D721Med (cell line): ENCODE measurements at regions not wholly inside any gene's neighbourhood (a gene's known extent, or its start where the extent isn't known, plus 50 kb on each side); places are given as distances from the start of the nearest gene placed in this dataset.

Source experiments
- DNase-seq: peaks from one replicate; pipeline ENCODE4 v3.0.0; 2011; ENCODE audit warnings: low spot score; ENCODE audit not compliant: insufficient read length
- FAIRE-seq: peaks from 2 replicates; lab custom pipeline; 2011; peaks lifted over from hg19 to GRCh38; lab: Jason Lieb, UNC
- TF ChIP-seq, protein P1 (sequence below): IDR thresholded peaks from 2 replicates; pipeline ENCODE4 v1.5.1; 2012; ENCODE audit warnings: mild to moderate bottlenecking, control low read depth; ENCODE audit not compliant: insufficient read depth; ENCODE audit errors: missing control alignments

DNA sequence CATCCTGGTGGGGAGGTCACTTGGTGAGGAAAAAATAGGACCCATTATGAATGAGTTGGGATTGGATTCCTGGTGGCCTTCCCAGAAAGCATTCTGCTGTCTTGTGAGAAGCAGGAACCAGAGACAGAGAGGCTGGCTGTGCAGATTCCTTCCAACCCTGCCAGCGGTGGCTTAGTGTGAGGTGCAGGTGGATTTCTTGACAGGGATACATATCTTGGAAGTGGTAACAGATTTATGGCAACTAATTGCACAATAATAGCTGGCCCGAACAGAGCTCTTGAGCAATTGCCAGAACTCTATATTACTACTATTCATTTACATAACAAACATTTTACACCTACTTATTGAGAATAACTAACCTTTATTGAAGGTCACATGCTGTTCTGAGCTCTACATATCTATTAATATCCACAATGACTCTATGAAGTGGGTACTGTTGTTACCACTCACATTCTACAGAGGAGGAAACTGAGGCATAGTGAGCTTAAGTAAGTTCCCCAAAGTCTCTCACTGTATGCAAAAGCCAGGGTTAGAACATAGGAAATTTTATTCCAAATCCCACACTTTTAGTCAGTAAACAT is 173.9 kb upstream of the SERP2 start:
- DNase-seq: no peak
- TF ChIP-seq, protein P1, sequence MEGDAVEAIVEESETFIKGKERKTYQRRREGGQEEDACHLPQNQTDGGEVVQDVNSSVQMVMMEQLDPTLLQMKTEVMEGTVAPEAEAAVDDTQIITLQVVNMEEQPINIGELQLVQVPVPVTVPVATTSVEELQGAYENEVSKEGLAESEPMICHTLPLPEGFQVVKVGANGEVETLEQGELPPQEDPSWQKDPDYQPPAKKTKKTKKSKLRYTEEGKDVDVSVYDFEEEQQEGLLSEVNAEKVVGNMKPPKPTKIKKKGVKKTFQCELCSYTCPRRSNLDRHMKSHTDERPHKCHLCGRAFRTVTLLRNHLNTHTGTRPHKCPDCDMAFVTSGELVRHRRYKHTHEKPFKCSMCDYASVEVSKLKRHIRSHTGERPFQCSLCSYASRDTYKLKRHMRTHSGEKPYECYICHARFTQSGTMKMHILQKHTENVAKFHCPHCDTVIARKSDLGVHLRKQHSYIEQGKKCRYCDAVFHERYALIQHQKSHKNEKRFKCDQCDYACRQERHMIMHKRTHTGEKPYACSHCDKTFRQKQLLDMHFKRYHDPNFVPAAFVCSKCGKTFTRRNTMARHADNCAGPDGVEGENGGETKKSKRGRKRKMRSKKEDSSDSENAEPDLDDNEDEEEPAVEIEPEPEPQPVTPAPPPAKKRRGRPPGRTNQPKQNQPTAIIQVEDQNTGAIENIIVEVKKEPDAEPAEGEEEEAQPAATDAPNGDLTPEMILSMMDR: no peak
- no peak for FAIRE-seq

DNA sequence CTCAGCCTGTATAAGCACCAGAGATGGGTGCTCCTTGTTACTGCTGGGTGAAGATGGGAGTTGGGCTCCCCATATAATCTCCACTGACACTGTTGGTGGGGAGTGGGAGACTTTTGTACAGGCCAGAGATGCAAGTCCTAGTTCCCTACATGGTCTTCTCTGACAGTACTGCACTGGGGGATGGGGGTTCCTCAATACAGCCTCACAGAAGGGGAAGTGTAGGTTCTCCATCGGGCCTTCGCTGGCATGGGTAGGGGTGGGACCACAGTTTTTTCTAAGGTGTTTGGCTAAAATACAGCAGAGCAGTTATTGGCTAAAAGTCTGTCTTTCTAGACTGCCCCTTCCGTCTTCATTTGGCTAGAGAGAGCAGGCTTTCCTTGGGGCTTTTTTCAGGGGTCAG is 167.2 kb upstream of the SERP2 start:
- TF ChIP-seq, protein P1: no peak
- FAIRE-seq: no peak
- DNase-seq: no peak

DNA sequence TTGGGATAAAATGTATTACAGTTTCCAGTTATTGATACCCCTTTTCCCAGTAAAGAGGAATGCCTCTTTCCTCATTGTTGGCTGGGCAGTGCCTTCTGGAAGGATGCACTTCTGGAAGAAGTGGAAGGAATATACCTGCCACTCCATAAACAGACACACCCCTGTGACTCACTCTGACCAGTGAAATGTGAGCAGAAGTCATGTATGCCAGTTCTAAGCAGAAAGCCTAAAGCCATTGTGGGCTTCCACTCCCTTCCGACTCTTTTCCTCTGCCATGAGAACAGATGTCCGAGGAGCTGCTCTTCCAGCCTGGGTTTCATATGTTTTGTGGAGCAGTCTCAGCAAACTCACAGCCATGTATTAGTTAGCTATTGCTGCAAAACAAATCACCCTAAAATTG is 166.1 kb upstream of the SERP2 start:
- TF ChIP-seq, protein P1: no peak
- FAIRE-seq (no peak), DNase-seq (no peak)

DNA sequence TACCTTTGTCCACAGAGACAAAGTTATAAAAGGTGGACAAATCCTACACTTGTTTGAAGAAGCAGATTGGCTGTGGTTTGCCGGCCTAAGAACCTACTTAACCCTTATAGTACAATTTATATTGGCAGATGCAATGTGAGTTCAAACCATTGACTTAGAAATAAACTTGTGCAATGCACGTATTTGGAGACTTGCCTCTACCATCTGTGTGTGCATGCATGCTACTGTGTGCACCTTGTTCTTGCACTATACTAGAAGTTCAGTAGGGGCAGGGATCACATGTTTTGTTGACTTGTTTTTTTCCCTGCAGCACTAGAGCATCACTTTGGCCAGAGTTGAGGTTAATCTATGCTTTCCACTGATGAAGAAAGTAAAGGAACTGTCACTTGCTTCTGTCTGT is 163.1 kb upstream of the SERP2 start:
- TF ChIP-seq, protein P1: no peak
- no peak for FAIRE-seq
- no peak for DNase-seq

DNA sequence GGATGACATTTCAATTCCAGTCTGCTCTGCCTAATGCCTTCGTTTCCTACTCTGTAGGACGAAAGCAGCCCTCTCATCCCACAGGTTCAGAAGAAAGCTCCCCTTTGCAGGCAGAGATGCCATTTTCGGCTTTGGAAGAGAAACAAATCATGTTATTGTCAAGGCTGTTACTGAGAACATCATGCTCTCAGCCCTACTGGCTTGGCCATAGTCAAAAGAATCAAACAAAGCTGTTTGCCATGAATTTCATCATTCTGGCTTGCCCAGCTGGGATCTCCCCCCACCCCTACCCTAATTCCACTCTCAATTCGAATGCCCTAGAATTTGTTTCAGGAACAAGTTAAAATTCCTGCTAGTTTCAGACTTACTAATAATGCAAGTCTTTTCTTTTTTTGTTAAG is 162.3 kb upstream of the SERP2 start:
- DNase-seq (no peak), FAIRE-seq (no peak)
- TF ChIP-seq, protein P1: no peak

DNA sequence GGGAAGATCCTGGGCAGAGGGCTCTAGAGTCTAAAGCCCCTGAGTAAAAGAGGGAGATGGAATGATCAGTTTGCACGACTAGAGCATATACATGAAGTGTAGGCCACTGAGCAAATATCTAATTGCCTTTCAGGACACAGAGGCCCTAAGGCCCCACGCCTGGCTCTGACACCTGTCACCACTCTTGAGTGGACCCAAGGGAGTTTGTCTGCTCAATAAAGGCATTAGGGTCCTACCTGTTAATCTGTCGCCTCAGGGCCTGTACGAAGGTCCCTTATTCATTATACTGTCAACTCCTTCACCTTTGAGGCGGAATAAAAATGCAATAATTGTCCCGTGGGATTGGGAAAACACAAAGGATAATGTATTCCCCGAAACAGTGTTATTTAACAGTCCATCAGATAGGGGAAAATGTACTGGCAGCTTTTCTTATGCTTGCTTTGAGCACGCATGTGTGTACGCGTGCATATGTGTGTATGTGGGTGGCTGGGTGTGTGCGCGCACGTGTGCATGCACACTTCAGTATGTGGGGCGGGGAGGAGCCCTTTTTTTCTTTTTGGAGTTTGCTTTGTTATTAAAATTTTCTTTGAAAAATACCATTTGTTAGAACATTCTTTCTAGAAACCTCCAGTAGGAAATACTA is 161.8 kb upstream of the SERP2 start:
- no peak for FAIRE-seq
- TF ChIP-seq, protein P1: no peak
- no peak for DNase-seq

DNA sequence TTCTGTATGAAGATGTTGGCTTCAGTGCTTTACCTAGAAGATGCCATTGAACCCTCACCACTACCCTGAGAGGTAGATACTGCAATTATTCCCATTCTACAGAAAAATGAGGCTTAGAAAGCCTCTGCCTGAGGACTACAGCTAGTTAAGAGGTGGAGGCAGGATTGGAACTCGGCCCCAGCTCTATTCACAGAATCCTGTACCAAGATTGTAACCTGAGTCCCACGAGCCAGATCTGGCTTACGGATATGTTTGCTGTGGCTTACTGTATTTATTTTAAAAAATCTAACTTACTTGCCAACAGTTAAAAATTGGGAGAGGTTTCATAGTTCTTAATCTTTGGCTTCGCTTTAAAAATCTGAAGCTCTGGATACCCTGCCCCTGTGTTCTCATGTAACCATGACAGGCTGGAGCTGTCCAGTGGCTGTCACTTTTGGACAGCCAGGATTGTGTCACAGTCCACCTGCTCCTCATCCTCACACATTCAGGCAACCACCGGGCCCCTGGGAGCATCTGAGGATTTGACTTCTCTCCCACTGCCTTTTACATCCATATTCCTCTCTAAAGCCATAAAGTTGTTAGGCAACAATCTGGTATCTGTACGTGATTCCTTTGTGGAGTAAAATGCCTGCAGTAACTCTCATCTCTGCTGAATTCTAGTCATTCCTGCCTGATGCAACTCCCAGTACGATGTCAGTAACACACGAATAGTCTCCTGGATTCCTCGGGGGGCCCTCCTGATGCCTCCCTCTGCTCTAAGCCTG is 160.8 kb upstream of the SERP2 start:
- DNase-seq (no peak), FAIRE-seq (no peak)
- TF ChIP-seq, protein P1: no peak
